Heart left ventricle (tissue), 16 donors: ENCODE measurements at regions not wholly inside any gene's neighbourhood (a gene's known extent, or its start where the extent isn't known, plus 50 kb on each side); places are given as distances from the start of the nearest gene placed in this dataset.
"Not testable (repeated sequence)": the region's sequence is repeated elsewhere in the genome, so short reads cannot be mapped to it uniquely, and the experiment has no call there.

ENCODE experiments used
- ATAC-seq, 4 donors: fragments of 200-7000 bp; cut with Tn5 transposase; one replicate each; pipeline ENCODE4 v1.9.1; 2020 to 2022; ENCODE audit warnings: moderate library complexity in 4 of 4, mild to moderate bottlenecking in 3 of 4, moderate number of reproducible peaks in 1 of 4
- DNase-seq, 5 donors: peaks; one replicate each; pipeline ENCODE4 v3.0.0-alpha.2; 2020
- H3K27ac ChIP-seq, 12 donors: fragments of 200-600 bp; sonication (generic) in 4 of 12; one replicate each; pipeline versions ENCODE4 v1.5.0 to v1.8.0; 2016 to 2022; ENCODE audit warnings: mild to moderate bottlenecking in 2 of 12
- H3K27me3 ChIP-seq, 9 donors: fragments of 200-600 bp; sonication (generic) in 2 of 9; one replicate each; pipeline versions ENCODE4 v1.5.1 to v1.8.0; 2016 to 2022; ENCODE audit warnings: mild to moderate bottlenecking in 3 of 9
- H3K36me3 ChIP-seq, 9 donors: fragments of 200-600 bp; sonication (generic) in 2 of 9; one replicate each; pipeline versions ENCODE4 v1.5.0 to v1.8.0; 2018 to 2022; ENCODE audit warnings: mild to moderate bottlenecking in 2 of 9
- H3K4me1 ChIP-seq, 12 donors: fragments of 200-600 bp; sonication (generic) in 4 of 12; one replicate each; pipeline versions ENCODE4 v1.5.0 to v1.8.0; 2016 to 2022; ENCODE audit warnings: mild to moderate bottlenecking in 3 of 12
- H3K4me3 ChIP-seq, 12 donors: fragments of 200-600 bp; sonication (generic) in 4 of 12; one replicate each; pipeline versions ENCODE4 v1.5.0 to v1.8.0; 2017 to 2022; ENCODE audit warnings: mild to moderate bottlenecking in 9 of 12, moderate library complexity in 4 of 12
- H3K9me3 ChIP-seq, 12 donors: fragments of 200-600 bp; sonication (generic) in 4 of 12; one replicate each; pipeline versions ENCODE4 v1.5.0 to v1.8.0; 2016 to 2022; ENCODE audit warnings: mild to moderate bottlenecking in 1 of 12
- CTCF ChIP-seq, 12 donors: fragments of 200-600 bp; sonication (generic) in 4 of 12; IDR thresholded peaks; one replicate each; pipeline versions ENCODE4 v1.5.0 to v1.8.0; 2018 to 2022; ENCODE audit warnings: antibody characterized with exemption in 12 of 12, mild to moderate bottlenecking in 5 of 12
- POLR2A ChIP-seq, 2 donors: fragments of 450-650 bp; IDR thresholded peaks; one replicate each; pipeline ENCODE4 v1.6.1; 2017; ENCODE audit warnings: antibody characterized with exemption in 2 of 2, mild to moderate bottlenecking in 2 of 2, moderate library complexity in 2 of 2
- WGBS, 4 donors: extraction: QIAGEN DNeasy Blood & Tissue Kit in 2 of 4; methylation state at CpG; one replicate each; pipeline versions ENCODE4 v1.1.5 to v1.1.7; 2013 to 2018; 5-methylcytosine and 5-hydroxymethylcytosine counted together
- intact Hi-C, 10 donors: fragments of 100-400 bp; cut with DNase I; formaldehyde crosslinking; loops; one replicate each; pipeline versions ENCODE4 v1.11.1 to v1.14.2; 2022
- donor health status: ischemic (EF 13 %, LVEDD 7.1; RV severe dilation, severe dysfunction).
- donor health status: healthy with polysubstance abuse.
- donor health status: DM: no; HTN: yes; CAD: no.
- donor health status: DM: no; HTN: no; CAD: no.
- donor health status: ischemic (EF 25% LVEDD 6.9; RV normal size, moderate dysfunction).
- donor health status: ischemic (EF 25% LVEDD 5.7; RV mildly dilated, moderate dysfunction).
- donor health status: healthy.
- donor health status: DM: yes; HTN: yes; CAD: no.
- donor health status: ischemic (EF 35%, LVEDD 5.7; RV mildly dilated, moderate dysfunction).
- donor health status: nonischemic (EF 11% LVEDD 7.7; RV severe dilation, severe dysfunction).
- donor health status: DM: yes; HTN: yes; CAD: no.
- donor health status: PGD.
- donor health status: ischemic (EF 29% LVEDD 5.4; RV normal size, mild dysfunction).
- donor health status: nonischemic (EF 23%, LVEDD 6.1; RV moderate dilation, normal function).

GRCh38 chr7:82655965-82656364 is 212.4 kb upstream of the CACNA2D1 start:
- TF ChIP-seq CTCF (IDR thresholded peaks at IDR 0.05) (no peak), POLR2A (IDR thresholded peaks at IDR 0.05) (no peak)
- Histone ChIP-seq H3K36me3 (no peaks in the 10 kb centered on the region), H3K4me1 (no peaks in the 10 kb centered on the region), H3K9me3 (peaks cover 0 to 4% (median 0%) of the 10 kb centered on the region in 12 donors), H3K27ac (no peak overlapping the region), H3K27me3 (no peaks in the 10 kb centered on the region), H3K4me3 (no peak overlapping the region)
- ATAC-seq: no peak
- 87 to 96% (median 95%) methylated on average over 1 of the region's 1 CpG for WGBS, 4 donors
- intact Hi-C loops: no loop called here
- no peak for DNase-seq

DNA sequence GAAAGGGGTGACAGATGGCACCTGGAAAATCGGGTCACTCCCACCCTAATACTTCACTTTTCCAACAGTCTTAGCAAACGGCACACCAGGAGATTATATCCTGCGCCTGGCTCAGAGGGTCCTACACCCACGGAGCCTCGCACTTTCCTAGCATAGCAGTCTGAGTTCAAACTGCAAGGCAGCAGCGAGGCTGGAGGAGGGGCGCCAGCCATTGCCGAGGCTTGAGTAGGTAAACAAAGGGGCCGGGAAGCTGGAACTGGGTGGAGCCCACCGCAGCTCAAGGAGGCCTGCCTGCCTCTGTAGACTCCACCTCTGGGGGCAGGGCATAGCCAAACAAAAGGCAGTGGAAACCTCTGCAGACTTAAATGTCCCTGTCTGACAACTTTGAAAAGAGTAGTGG is 206.5 kb upstream of the CACNA2D1 start:
- peaks cover 0 to 13% (median 5%) of the 10 kb centered on the region in 12 donors for H3K9me3 ChIP-seq
- ATAC-seq, H3K27me3 ChIP-seq, H3K27ac ChIP-seq, H3K4me3 ChIP-seq, intact Hi-C loops, DNase-seq, H3K36me3 ChIP-seq, H3K4me1 ChIP-seq: not testable (repeated sequence)
- 84 to 95% (median 90%) methylated on average over 10 of the region's 10 CpGs for WGBS, 4 donors

GRCh38 chr7:82633592-82633991 is 190.0 kb upstream of the CACNA2D1 start:
- no peak for DNase-seq
- 76 to 83% (median 82%) methylated on average over 1 of the region's 1 CpG; no CpG with 5 or more reads in 1 of the 4 donors for WGBS, 4 donors
- Histone ChIP-seq H3K36me3 (no peaks in the 10 kb centered on the region), H3K27ac (no peak overlapping the region), H3K27me3 (no peaks in the 10 kb centered on the region), H3K4me3 (no peak overlapping the region), H3K4me1 (no peaks in the 10 kb centered on the region), H3K9me3 (peaks cover 0 to 7% (median 0%) of the 10 kb centered on the region in 12 donors)
- intact Hi-C loops: loop anchor here in 1 of 10 donors (10.0 kb wide), 1 partner anchor 81 kb away; no protein-coding TSS in a partner anchor
- no peak for TF ChIP-seq CTCF (IDR thresholded peaks at IDR 0.05)
- TF ChIP-seq POLR2A (IDR thresholded peaks at IDR 0.05): no peak
- no peak for ATAC-seq

GRCh38 chr7:82631998-82632397 is 188.4 kb upstream of the CACNA2D1 start:
- DNase-seq (no peak), ATAC-seq (no peak)
- WGBS, 4 donors: 50 to 55% (median 51%) methylated on average over 3 of the region's 3 CpGs
- Histone ChIP-seq H3K36me3 (no peaks in the 10 kb centered on the region), H3K27ac (no peak overlapping the region), H3K4me1 (no peaks in the 10 kb centered on the region), H3K27me3 (no peaks in the 10 kb centered on the region), H3K9me3 (no peaks in the 10 kb centered on the region), H3K4me3 (no peak overlapping the region)
- intact Hi-C loops: loop anchor here in 1 of 10 donors (10.0 kb wide), 1 partner anchor 83 kb away; no protein-coding TSS in a partner anchor
- no peak for TF ChIP-seq CTCF (IDR thresholded peaks at IDR 0.05)
- TF ChIP-seq POLR2A (IDR thresholded peaks at IDR 0.05): no peak

- DNase-seq (no peak), ATAC-seq (no peak)
- Histone ChIP-seq H3K27ac (no peak overlapping the region), H3K27me3 (no peaks in the 10 kb centered on the region), H3K4me3 (no peak overlapping the region), H3K4me1 (no peaks in the 10 kb centered on the region), H3K9me3 (no peaks in the 10 kb centered on the region), H3K36me3 (no peaks in the 10 kb centered on the region)
- intact Hi-C loops: no loop called here
- 91 to 95% (median 92%) methylated on average over 3 of the region's 3 CpGs for WGBS, 4 donors
- TF ChIP-seq POLR2A (IDR thresholded peaks at IDR 0.05) (no peak), CTCF (IDR thresholded peaks at IDR 0.05) (no peak)
Measured at GRCh38 chr7:82629583-82629982, 186.0 kb upstream of the CACNA2D1 start.
